ENCODE measurements at regions not wholly inside any gene's neighbourhood (a gene's known extent, or its start where the extent isn't known, plus 50 kb on each side); places are given as distances from the start of the nearest gene placed in this dataset.

DNA sequence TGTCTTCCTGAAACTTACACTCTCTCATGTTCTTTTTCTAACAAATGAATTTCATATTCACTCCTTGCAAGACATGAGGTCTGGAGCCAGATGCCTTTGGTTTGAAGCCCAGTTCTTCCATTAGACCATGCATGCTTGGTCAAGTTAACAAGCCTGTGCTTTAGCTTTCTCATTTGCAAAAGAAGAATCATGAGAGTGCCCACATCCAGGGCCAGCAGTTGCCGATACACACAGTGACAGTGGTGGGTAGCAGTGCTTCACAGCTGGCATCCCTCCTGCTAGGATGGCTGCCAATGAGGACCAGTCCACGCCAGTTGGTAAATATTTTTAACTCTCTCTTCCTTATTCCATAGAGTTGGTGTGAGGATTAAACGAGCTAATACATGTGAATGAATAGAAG is 163.1 kb downstream of the PHLDA1 start:
- Histone ChIP-seq H3K36me3 (ENCODE audit: control insufficient read depth, insufficient read depth, low read length) (no peaks in the 10 kb centered on the region), H3K27me3 (ENCODE audit: control insufficient read depth, insufficient read depth, low read length) (no peaks in the 10 kb centered on the region), H3K4me3 (ENCODE audit: low read depth, low read length) (no peak overlapping the region)
- no peak for DNase-seq (ENCODE audit: low read depth)
- TF ChIP-seq, protein P1, sequence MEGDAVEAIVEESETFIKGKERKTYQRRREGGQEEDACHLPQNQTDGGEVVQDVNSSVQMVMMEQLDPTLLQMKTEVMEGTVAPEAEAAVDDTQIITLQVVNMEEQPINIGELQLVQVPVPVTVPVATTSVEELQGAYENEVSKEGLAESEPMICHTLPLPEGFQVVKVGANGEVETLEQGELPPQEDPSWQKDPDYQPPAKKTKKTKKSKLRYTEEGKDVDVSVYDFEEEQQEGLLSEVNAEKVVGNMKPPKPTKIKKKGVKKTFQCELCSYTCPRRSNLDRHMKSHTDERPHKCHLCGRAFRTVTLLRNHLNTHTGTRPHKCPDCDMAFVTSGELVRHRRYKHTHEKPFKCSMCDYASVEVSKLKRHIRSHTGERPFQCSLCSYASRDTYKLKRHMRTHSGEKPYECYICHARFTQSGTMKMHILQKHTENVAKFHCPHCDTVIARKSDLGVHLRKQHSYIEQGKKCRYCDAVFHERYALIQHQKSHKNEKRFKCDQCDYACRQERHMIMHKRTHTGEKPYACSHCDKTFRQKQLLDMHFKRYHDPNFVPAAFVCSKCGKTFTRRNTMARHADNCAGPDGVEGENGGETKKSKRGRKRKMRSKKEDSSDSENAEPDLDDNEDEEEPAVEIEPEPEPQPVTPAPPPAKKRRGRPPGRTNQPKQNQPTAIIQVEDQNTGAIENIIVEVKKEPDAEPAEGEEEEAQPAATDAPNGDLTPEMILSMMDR (IDR thresholded peaks at IDR 0.05; ENCODE audit: insufficient read depth, low read length, poor library complexity, severe bottlenecking): no peak

DNA sequence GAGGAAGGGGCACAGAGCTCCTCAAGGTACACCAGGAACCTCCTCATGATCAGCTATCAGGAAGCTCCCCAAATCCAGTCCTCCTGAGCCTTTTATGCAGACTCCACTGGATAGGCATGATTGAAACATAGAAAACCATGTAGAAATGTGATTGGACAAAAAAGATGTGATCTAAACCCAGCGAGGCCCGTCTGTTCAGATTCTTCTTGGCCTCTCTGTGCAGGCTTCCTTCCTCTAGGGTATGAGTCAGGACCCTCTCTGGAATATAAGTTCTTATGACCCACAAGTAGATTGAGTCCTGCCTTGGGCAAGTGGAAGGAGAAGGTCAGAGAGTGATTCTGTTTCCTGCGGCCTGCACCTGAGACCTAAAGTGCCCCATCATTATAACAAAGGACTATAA is 166.3 kb downstream of the PHLDA1 start:
- Histone ChIP-seq H3K27me3 (ENCODE audit: control insufficient read depth, insufficient read depth, low read length) (no peaks in the 10 kb centered on the region), H3K4me3 (ENCODE audit: low read depth, low read length) (no peak overlapping the region), H3K36me3 (ENCODE audit: control insufficient read depth, insufficient read depth, low read length) (no peaks in the 10 kb centered on the region)
- TF ChIP-seq, protein P1 (IDR thresholded peaks at IDR 0.05; ENCODE audit: insufficient read depth, low read length, poor library complexity, severe bottlenecking): no peak
- no peak for DNase-seq (ENCODE audit: low read depth)

DNA sequence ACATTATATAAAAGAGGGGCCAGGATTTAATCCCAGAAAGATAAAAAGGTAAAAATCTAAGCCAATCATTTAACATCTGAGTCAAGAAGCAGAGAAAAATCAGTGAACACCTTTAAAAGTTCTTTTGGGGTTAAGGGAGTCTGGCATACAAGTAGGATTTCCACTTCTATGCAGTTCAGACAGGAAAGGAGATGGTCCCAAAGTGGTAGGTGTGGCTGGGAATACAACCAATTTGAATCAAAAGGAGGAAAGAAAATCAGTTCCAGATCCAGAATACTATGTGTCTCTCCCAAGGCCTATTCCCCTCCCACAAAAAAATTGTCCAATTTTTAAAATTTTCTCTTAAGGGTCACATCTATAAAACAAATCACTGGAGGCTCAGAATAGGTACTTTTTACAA is 167.4 kb downstream of the PHLDA1 start:
- DNase-seq (ENCODE audit: low read depth): no peak
- no peaks in the 10 kb centered on the region for H3K36me3 ChIP-seq (ENCODE audit: control insufficient read depth, insufficient read depth, low read length)
- TF ChIP-seq, protein P1 (IDR thresholded peaks at IDR 0.05; ENCODE audit: insufficient read depth, low read length, poor library complexity, severe bottlenecking): no peak
- H3K4me3 ChIP-seq (ENCODE audit: low read depth, low read length): no peak overlapping the region
- no peaks in the 10 kb centered on the region for H3K27me3 ChIP-seq (ENCODE audit: control insufficient read depth, insufficient read depth, low read length)

DNA sequence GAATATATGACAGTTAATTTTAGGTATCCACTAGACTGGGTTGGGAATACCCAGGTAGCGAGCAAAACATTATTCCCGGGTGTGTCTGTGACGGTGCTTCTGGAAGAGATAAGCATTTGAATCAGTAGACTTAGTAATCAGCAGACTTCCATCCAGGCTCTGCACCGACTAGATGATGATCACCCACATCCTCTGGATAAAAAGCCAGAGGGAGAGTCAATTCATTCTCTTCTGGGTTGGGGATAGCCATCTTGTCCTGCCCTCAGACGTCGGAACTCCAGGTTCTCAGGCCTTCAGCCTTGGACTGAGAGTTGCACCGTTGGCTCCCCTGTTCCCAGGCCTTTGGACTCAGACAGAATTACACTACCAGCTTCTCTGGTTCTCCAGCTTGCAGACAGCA is 168.0 kb downstream of the PHLDA1 start:
- no peak for DNase-seq (ENCODE audit: low read depth)
- no peaks in the 10 kb centered on the region for H3K27me3 ChIP-seq (ENCODE audit: control insufficient read depth, insufficient read depth, low read length)
- TF ChIP-seq, protein P1 (IDR thresholded peaks at IDR 0.05; ENCODE audit: insufficient read depth, low read length, poor library complexity, severe bottlenecking): no peak
- H3K4me3 ChIP-seq (ENCODE audit: low read depth, low read length): no peak overlapping the region
- no peaks in the 10 kb centered on the region for H3K36me3 ChIP-seq (ENCODE audit: control insufficient read depth, insufficient read depth, low read length)

DNA sequence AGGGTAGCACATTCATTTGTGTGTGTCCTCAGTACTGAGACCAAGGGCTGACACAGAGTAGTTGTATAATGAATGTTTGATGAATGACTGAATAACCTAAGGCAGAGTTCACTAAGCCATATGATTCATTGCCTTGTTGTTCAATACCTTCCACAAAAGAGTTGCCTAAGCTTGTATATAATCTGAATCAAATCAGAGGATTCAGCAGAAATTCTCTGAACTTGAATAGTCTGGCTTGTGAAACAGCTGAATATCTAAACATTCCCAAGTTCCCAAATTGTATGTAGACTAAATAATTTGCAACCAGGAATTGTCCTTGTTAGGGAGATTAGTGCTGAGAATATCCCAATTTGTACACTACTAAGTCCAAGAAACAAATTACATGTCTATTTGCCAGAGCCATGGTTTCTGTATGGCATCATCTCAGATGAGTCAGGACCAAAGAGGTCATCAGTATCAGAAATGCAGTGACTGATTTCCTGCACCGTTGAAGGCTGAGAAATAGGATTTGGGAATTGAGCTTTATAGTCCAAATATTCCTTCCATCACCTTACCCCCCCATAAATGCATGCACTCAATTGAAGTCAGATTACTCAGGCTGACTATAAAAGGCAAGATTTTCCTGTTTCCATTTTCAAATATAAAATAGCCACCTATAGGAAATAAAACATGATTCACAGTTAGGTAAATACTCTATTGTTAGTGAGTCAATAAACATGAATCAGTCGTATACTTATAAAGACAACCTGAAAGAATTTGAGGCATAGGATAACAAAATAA is 168.7 kb downstream of the PHLDA1 start:
- TF ChIP-seq, protein P1 (IDR thresholded peaks at IDR 0.05; ENCODE audit: insufficient read depth, low read length, poor library complexity, severe bottlenecking): no peak
- no peak overlapping the region for H3K4me3 ChIP-seq (ENCODE audit: low read depth, low read length)
- peak; percentile 45 for DNase-seq (ENCODE audit: low read depth)
- H3K27me3 ChIP-seq (ENCODE audit: control insufficient read depth, insufficient read depth, low read length): no peaks in the 10 kb centered on the region
- no peaks in the 10 kb centered on the region for H3K36me3 ChIP-seq (ENCODE audit: control insufficient read depth, insufficient read depth, low read length)

DNA sequence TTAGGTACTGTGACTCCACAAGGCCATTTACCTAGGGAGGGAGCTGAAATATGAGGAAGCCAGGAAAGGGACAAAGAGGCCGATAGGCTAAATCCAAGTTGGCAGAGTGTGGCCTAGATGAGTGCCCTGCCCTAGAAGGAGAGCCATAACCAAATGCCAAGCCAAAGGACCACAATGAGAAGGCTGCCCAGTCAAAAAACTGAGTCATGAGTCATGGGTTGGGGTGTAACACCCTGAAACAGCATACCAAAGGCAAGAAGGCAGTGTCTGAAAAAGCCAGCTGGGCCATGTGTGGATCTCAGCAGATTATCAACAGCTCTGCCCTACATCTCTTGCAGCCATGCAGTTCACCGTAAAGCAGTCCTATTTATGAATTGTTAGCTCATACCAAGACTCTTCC is 171.7 kb downstream of the PHLDA1 start:
- Histone ChIP-seq H3K36me3 (ENCODE audit: control insufficient read depth, insufficient read depth, low read length) (no peaks in the 10 kb centered on the region), H3K27me3 (ENCODE audit: control insufficient read depth, insufficient read depth, low read length) (no peaks in the 10 kb centered on the region), H3K4me3 (ENCODE audit: low read depth, low read length) (no peak overlapping the region)
- TF ChIP-seq, protein P1 (IDR thresholded peaks at IDR 0.05; ENCODE audit: insufficient read depth, low read length, poor library complexity, severe bottlenecking): no peak
- DNase-seq (ENCODE audit: low read depth): no peak

Data from kidney epithelial cell (primary cell).